IMR-90 (cell line): ENCODE measurements at regions not wholly inside any gene's neighbourhood (a gene's known extent, or its start where the extent isn't known, plus 50 kb on each side); places are given as distances from the start of the nearest gene placed in this dataset.

Source experiments
- BHLHE40 ChIP-seq: fragments of 150-350 bp; IDR thresholded peaks from 2 replicates; pipeline ENCODE4 v1.6.1; 2016; ENCODE audit warnings: mild to moderate bottlenecking, low read depth, low read length
- MAZ ChIP-seq: IDR thresholded peaks from 2 replicates; pipeline ENCODE4 v1.6.1; 2012; ENCODE audit warnings: low read depth, mild to moderate bottlenecking, low read length, improper control_type of control experiment, moderate library complexity, borderline replicate concordance
- POLR2A ChIP-seq: IDR thresholded peaks from 2 replicates; pipeline ENCODE4 v1.6.1; 2012; ENCODE audit warnings: mild to moderate bottlenecking, low read depth, low read length
- RFX5 ChIP-seq: IDR thresholded peaks from 2 replicates; pipeline ENCODE4 v1.8.0; 2012; ENCODE audit warnings: low read depth, mild to moderate bottlenecking, low read length, moderate library complexity
- TF ChIP-seq, protein P1 (sequence below): fragments of 150-350 bp; IDR thresholded peaks from 2 replicates; pipeline ENCODE4 v1.6.1; 2017; ENCODE audit warnings: mild to moderate bottlenecking, antibody characterized with exemption, low read length, low read depth
- TF ChIP-seq, protein P2 (sequence below): conservative IDR thresholded peaks from 2 replicates; pipeline ENCODE4 v1.5.1; 2012; ENCODE audit warnings: mild to moderate bottlenecking, low read depth, low read length, improper control_type of control experiment

DNA sequence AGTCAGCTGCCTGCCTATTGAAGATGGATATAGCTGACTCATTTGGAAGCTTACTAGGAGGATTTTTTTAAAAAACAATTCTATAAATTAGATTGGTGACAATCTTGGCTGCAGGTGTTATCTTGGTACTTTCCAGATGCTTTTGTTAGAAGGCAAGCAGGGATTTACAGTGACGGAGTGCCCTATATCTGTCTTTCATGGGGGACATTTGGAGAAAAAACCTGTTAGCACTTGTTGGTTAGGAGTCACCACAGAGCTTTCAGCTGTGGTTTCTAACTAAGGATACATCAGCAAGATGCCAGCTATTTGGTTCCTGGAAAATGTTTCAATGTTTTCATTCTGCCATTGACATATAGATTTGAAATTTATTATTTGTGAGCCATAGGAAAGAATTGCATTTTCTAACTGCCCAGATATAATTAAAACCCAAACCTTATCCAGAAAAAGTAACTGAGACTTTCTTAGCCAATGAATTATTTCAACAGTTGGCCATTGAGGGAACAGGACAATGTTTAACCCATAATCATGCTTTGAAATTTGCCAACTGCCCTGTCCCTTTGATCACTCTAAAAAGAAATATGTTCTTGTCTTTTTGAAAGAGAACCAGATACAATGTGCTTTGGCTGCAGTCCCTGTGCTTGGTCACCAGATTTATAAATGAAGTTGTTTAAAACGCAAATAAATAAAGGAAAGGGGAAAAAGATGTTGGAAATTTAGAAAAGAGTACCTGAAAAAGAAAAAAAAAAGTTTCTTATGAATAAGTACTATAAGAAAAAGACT is 761.0 kb upstream of the CXADR start:
- TF ChIP-seq, protein P1, sequence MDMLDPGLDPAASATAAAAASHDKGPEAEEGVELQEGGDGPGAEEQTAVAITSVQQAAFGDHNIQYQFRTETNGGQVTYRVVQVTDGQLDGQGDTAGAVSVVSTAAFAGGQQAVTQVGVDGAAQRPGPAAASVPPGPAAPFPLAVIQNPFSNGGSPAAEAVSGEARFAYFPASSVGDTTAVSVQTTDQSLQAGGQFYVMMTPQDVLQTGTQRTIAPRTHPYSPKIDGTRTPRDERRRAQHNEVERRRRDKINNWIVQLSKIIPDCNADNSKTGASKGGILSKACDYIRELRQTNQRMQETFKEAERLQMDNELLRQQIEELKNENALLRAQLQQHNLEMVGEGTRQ: no peak
- TF ChIP-seq, protein P2, sequence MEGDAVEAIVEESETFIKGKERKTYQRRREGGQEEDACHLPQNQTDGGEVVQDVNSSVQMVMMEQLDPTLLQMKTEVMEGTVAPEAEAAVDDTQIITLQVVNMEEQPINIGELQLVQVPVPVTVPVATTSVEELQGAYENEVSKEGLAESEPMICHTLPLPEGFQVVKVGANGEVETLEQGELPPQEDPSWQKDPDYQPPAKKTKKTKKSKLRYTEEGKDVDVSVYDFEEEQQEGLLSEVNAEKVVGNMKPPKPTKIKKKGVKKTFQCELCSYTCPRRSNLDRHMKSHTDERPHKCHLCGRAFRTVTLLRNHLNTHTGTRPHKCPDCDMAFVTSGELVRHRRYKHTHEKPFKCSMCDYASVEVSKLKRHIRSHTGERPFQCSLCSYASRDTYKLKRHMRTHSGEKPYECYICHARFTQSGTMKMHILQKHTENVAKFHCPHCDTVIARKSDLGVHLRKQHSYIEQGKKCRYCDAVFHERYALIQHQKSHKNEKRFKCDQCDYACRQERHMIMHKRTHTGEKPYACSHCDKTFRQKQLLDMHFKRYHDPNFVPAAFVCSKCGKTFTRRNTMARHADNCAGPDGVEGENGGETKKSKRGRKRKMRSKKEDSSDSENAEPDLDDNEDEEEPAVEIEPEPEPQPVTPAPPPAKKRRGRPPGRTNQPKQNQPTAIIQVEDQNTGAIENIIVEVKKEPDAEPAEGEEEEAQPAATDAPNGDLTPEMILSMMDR: no peak
- TF ChIP-seq RFX5: no peak
- TF ChIP-seq MAZ: no peak
- no peak for TF ChIP-seq BHLHE40
- no peak for TF ChIP-seq POLR2A
